ENCODE measurements at regions not wholly inside any gene's neighbourhood (a gene's known extent, or its start where the extent isn't known, plus 50 kb on each side); places are given as distances from the start of the nearest gene placed in this dataset.
"Not testable (repeated sequence)": the region's sequence is repeated elsewhere in the genome, so short reads cannot be mapped to it uniquely, and the experiment has no call there.

DNA sequence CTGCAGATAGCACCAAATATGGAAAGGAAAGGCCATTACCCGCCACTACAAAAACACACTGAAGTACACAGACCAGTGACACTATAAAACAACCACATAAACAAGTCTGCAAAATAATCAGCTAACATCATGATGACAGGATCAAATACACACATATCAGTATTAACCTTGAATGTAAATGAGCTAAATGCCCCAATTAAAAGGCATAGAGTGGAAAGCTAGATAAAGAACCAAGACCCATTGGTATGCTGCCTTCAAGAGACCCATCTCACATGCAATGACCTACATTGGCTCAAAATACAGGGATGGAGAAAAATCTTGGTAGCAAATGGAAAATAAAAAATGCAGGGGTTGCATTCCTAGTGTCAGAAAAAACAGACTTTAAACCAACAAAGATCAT, 393.9 kb upstream of the GRAMD2B start:
- H3K27me3 ChIP-seq (ENCODE audit: control insufficient read depth in 3 of 3, insufficient read depth in 3 of 3, low read length in 3 of 3); H3K9me3 ChIP-seq (ENCODE audit: control insufficient read depth in 3 of 3, low read length in 3 of 3); H3K9ac ChIP-seq (ENCODE audit: low read depth in 1 of 3, low read length in 3 of 3); H3K4me1 ChIP-seq (ENCODE audit: control insufficient read depth in 3 of 3, insufficient read depth in 3 of 3, low read length in 3 of 3); H3K27ac ChIP-seq (ENCODE audit: low read depth, low read length); H3K4me3 ChIP-seq (ENCODE audit: low read length in 3 of 3); H3K36me3 ChIP-seq (ENCODE audit: control insufficient read depth in 3 of 3, insufficient read depth in 3 of 3, low read length in 3 of 3): not testable (repeated sequence)

DNA sequence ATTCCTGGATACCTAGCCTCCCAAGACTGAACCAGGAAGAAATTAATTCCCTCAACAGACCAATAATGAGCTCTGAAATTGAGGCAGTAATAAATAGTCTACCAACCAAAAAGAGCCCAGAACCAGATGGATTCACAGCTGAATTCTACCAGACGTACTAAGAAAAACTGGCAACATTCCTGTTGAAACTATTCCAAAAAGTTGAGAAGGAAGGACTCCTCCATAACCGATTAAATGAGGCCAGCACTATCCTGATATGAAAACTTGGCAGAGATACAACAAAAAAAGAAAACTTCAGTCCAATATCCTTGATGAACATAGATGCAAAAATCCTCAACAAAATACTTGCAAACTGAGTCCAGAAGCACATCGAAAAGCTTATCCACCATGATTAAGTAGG, 392.5 kb upstream of the GRAMD2B start:
- Histone ChIP-seq H3K4me3 (ENCODE audit: low read length in 3 of 3) (no peak overlapping the region), H3K36me3 (ENCODE audit: control insufficient read depth in 3 of 3, insufficient read depth in 3 of 3, low read length in 3 of 3) (no peaks in the 10 kb centered on the region), H3K27ac (ENCODE audit: low read depth, low read length) (no peak overlapping the region), H3K4me1 (ENCODE audit: control insufficient read depth in 3 of 3, insufficient read depth in 3 of 3, low read length in 3 of 3) (no peaks in the 10 kb centered on the region), H3K27me3 (ENCODE audit: control insufficient read depth in 3 of 3, insufficient read depth in 3 of 3, low read length in 3 of 3) (no peaks in the 10 kb centered on the region), H3K9me3 (ENCODE audit: control insufficient read depth in 3 of 3, low read length in 3 of 3) (peaks cover 0 to 7% (median 2%) of the 10 kb centered on the region in 3 donors), H3K9ac (ENCODE audit: low read depth in 1 of 3, low read length in 3 of 3) (no peak overlapping the region)

- H3K9ac ChIP-seq (ENCODE audit: low read depth in 1 of 3, low read length in 3 of 3) = no peak overlapping the region
These were observed 391.1 kb upstream of the GRAMD2B start for GRCh38 chr5:126031989-126032716.

DNA sequence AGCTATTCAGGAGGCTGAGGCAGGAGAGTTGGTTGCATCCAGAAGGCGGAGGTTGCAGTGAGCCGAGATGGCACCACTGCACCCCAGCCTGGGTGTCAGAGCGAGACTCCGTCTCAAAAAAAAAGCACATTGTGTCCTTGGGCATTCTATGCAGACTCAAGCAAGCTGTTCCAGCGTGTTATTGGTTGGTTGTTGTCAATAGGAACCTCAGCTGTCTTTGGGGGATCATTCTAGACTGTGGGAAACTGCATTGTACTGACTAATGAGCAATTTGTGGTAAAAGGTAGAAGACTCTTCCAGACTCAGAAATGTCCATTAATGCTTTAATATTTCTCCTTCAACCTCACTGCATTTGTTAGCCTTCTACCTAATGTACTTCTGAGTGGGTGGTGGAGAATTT, 379.5 kb upstream of the GRAMD2B start:
- H3K36me3 ChIP-seq (ENCODE audit: control insufficient read depth in 3 of 3, insufficient read depth in 3 of 3, low read length in 3 of 3) = no peaks in the 10 kb centered on the region
- H3K4me1 ChIP-seq (ENCODE audit: control insufficient read depth in 3 of 3, insufficient read depth in 3 of 3, low read length in 3 of 3) = no peaks in the 10 kb centered on the region
- H3K4me3 ChIP-seq (ENCODE audit: low read length in 3 of 3) = no peak overlapping the region
- no peaks in the 10 kb centered on the region for H3K9me3 ChIP-seq (ENCODE audit: control insufficient read depth in 3 of 3, low read length in 3 of 3)
- H3K27me3 ChIP-seq (ENCODE audit: control insufficient read depth in 3 of 3, insufficient read depth in 3 of 3, low read length in 3 of 3) = no peaks in the 10 kb centered on the region
- no peak overlapping the region for H3K27ac ChIP-seq (ENCODE audit: low read depth, low read length)
- H3K9ac ChIP-seq (ENCODE audit: low read depth in 1 of 3, low read length in 3 of 3) = no peak overlapping the region

More at GRCh38 chr5:126031989-126032716, 391.1 kb upstream of the GRAMD2B start:
- Histone ChIP-seq H3K27me3 (ENCODE audit: control insufficient read depth in 3 of 3, insufficient read depth in 3 of 3, low read length in 3 of 3) (no peaks in the 10 kb centered on the region), H3K9me3 (ENCODE audit: control insufficient read depth in 3 of 3, low read length in 3 of 3) (peaks cover 0 to 7% (median 2%) of the 10 kb centered on the region in 3 donors), H3K27ac (ENCODE audit: low read depth, low read length) (no peak overlapping the region), H3K4me3 (ENCODE audit: low read length in 3 of 3) (no peak overlapping the region), H3K4me1 (ENCODE audit: control insufficient read depth in 3 of 3, insufficient read depth in 3 of 3, low read length in 3 of 3) (no peaks in the 10 kb centered on the region), H3K36me3 (ENCODE audit: control insufficient read depth in 3 of 3, insufficient read depth in 3 of 3, low read length in 3 of 3) (no peaks in the 10 kb centered on the region)

- no peak overlapping the region for H3K4me3 ChIP-seq (ENCODE audit: low read length in 3 of 3)
- no peaks in the 10 kb centered on the region for H3K4me1 ChIP-seq (ENCODE audit: control insufficient read depth in 3 of 3, insufficient read depth in 3 of 3, low read length in 3 of 3)
- H3K9ac ChIP-seq (ENCODE audit: low read depth in 1 of 3, low read length in 3 of 3) = no peak overlapping the region
- no peaks in the 10 kb centered on the region for H3K36me3 ChIP-seq (ENCODE audit: control insufficient read depth in 3 of 3, insufficient read depth in 3 of 3, low read length in 3 of 3)
- H3K27ac ChIP-seq (ENCODE audit: low read depth, low read length) = no peak overlapping the region
- H3K9me3 ChIP-seq (ENCODE audit: control insufficient read depth in 3 of 3, low read length in 3 of 3) = no peaks in the 10 kb centered on the region
- no peaks in the 10 kb centered on the region for H3K27me3 ChIP-seq (ENCODE audit: control insufficient read depth in 3 of 3, insufficient read depth in 3 of 3, low read length in 3 of 3)
These were observed 379.0 kb upstream of the GRAMD2B start for GRCh38 chr5:126044111-126044668.

DNA sequence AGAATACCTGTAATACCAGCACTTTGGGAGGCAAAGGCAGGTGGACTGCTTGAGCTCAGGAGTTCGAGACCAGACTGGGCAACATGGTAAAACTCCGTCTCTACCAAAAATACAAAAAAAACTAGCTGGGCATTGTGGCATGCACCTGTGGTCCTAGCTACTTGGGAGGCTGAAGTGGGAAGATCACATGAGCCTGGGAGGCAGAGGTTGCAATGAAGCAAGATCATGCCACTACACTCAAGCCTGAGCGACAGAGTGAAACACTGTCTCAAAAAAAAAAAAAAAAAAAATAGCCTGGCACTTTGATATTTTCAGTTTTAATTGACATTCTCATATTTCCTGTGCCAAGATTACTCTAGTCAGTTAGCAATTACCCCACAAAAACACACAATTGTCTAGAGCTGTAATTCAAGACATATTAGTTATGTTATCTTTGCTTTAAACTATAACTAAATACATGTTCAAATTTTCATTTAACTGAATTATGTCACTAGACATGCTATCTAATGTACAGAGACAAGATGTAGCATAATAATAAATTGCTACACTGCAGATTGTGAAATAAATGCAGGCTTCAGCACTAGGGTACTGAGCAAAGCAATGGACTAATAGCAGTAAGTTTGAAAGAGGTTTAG, 378.2 kb upstream of the GRAMD2B start:
- no peaks in the 10 kb centered on the region for H3K4me1 ChIP-seq (ENCODE audit: control insufficient read depth in 3 of 3, insufficient read depth in 3 of 3, low read length in 3 of 3)
- H3K36me3 ChIP-seq (ENCODE audit: control insufficient read depth in 3 of 3, insufficient read depth in 3 of 3, low read length in 3 of 3) = no peaks in the 10 kb centered on the region
- no peak overlapping the region for H3K27ac ChIP-seq (ENCODE audit: low read depth, low read length)

DNA sequence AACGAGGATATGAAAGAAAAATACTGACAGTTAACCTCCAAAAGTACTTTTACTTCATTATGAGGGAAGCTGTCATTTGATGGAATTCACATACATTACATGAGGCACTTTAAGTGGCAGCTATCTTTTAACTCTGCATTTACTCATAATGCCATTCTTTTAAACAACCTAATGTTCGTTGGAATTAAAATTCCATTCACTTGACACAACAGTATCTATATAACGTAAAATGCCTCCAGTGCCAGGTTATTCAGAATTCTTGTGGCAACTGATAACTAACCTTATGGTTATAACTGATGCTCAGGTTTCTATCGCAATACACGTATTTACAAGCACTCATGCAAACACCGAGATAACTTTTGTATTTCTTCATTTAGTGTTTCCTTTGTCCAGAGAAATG, 376.9 kb upstream of the GRAMD2B start:
- Histone ChIP-seq H3K27me3 (ENCODE audit: control insufficient read depth in 3 of 3, insufficient read depth in 3 of 3, low read length in 3 of 3) (no peaks in the 10 kb centered on the region), H3K4me3 (ENCODE audit: low read length in 3 of 3) (no peak overlapping the region), H3K27ac (ENCODE audit: low read depth, low read length) (no peak overlapping the region), H3K36me3 (ENCODE audit: control insufficient read depth in 3 of 3, insufficient read depth in 3 of 3, low read length in 3 of 3) (no peaks in the 10 kb centered on the region), H3K9me3 (ENCODE audit: control insufficient read depth in 3 of 3, low read length in 3 of 3) (no peaks in the 10 kb centered on the region), H3K4me1 (ENCODE audit: control insufficient read depth in 3 of 3, insufficient read depth in 3 of 3, low read length in 3 of 3) (no peaks in the 10 kb centered on the region), H3K9ac (ENCODE audit: low read depth in 1 of 3, low read length in 3 of 3) (no peak overlapping the region)

More for the DNA sequence above, 378.2 kb upstream of the GRAMD2B start:
- Histone ChIP-seq H3K4me3 (ENCODE audit: low read length in 3 of 3) (no peak overlapping the region), H3K9me3 (ENCODE audit: control insufficient read depth in 3 of 3, low read length in 3 of 3) (no peaks in the 10 kb centered on the region), H3K9ac (ENCODE audit: low read depth in 1 of 3, low read length in 3 of 3) (no peak overlapping the region), H3K27me3 (ENCODE audit: control insufficient read depth in 3 of 3, insufficient read depth in 3 of 3, low read length in 3 of 3) (no peaks in the 10 kb centered on the region)

GRCh38 chr5:126046846-126047571, 376.2 kb upstream of the GRAMD2B start:
- Histone ChIP-seq H3K27me3 (ENCODE audit: control insufficient read depth in 3 of 3, insufficient read depth in 3 of 3, low read length in 3 of 3) (no peaks in the 10 kb centered on the region), H3K9ac (ENCODE audit: low read depth in 1 of 3, low read length in 3 of 3) (no peak overlapping the region), H3K36me3 (ENCODE audit: control insufficient read depth in 3 of 3, insufficient read depth in 3 of 3, low read length in 3 of 3) (no peaks in the 10 kb centered on the region), H3K27ac (ENCODE audit: low read depth, low read length) (no peak overlapping the region), H3K4me3 (ENCODE audit: low read length in 3 of 3) (no peak overlapping the region), H3K4me1 (ENCODE audit: control insufficient read depth in 3 of 3, insufficient read depth in 3 of 3, low read length in 3 of 3) (no peaks in the 10 kb centered on the region), H3K9me3 (ENCODE audit: control insufficient read depth in 3 of 3, low read length in 3 of 3) (no peaks in the 10 kb centered on the region)

DNA sequence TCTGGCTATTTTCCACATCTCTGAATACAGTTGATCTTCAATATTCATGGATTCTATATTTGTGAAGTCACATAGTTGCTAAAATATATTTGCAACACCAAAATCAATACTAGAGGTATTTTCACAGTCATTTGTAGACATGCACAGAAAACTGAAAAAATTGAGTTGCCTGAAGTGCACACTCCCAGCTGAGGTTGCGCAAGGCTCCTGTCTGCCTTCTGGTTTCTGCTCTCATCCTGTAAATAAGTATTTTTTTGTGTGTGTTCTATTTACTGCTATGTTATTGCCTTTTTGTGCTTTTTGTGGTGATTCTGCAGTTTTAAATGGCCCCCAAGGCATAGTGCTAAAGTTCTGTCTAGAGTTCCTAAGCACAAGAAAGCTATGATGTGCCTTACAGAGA, 371.1 kb upstream of the GRAMD2B start:
- Histone ChIP-seq H3K4me1 (ENCODE audit: control insufficient read depth in 3 of 3, insufficient read depth in 3 of 3, low read length in 3 of 3) (no peaks in the 10 kb centered on the region), H3K9ac (ENCODE audit: low read depth in 1 of 3, low read length in 3 of 3) (no peak overlapping the region)

GRCh38 chr5:126052791-126053190, 370.4 kb upstream of the GRAMD2B start:
- H3K9me3 ChIP-seq (ENCODE audit: control insufficient read depth in 3 of 3, low read length in 3 of 3) = no peaks in the 10 kb centered on the region
- H3K27ac ChIP-seq (ENCODE audit: low read depth, low read length) = no peak overlapping the region
- H3K4me1 ChIP-seq (ENCODE audit: control insufficient read depth in 3 of 3, insufficient read depth in 3 of 3, low read length in 3 of 3) = no peaks in the 10 kb centered on the region
- H3K27me3 ChIP-seq (ENCODE audit: control insufficient read depth in 3 of 3, insufficient read depth in 3 of 3, low read length in 3 of 3) = no peaks in the 10 kb centered on the region
- H3K9ac ChIP-seq (ENCODE audit: low read depth in 1 of 3, low read length in 3 of 3) = no peak overlapping the region
- H3K36me3 ChIP-seq (ENCODE audit: control insufficient read depth in 3 of 3, insufficient read depth in 3 of 3, low read length in 3 of 3) = no peaks in the 10 kb centered on the region
- H3K4me3 ChIP-seq (ENCODE audit: low read length in 3 of 3) = no peak overlapping the region

More for the DNA sequence above, 371.1 kb upstream of the GRAMD2B start:
- no peaks in the 10 kb centered on the region for H3K27me3 ChIP-seq (ENCODE audit: control insufficient read depth in 3 of 3, insufficient read depth in 3 of 3, low read length in 3 of 3)
- no peak overlapping the region for H3K4me3 ChIP-seq (ENCODE audit: low read length in 3 of 3)
- no peak overlapping the region for H3K27ac ChIP-seq (ENCODE audit: low read depth, low read length)
- no peaks in the 10 kb centered on the region for H3K36me3 ChIP-seq (ENCODE audit: control insufficient read depth in 3 of 3, insufficient read depth in 3 of 3, low read length in 3 of 3)
- H3K9me3 ChIP-seq (ENCODE audit: control insufficient read depth in 3 of 3, low read length in 3 of 3) = no peaks in the 10 kb centered on the region
